Kidney (tissue), 13 donors: ENCODE measurements at regions not wholly inside any gene's neighbourhood (a gene's known extent, or its start where the extent isn't known, plus 50 kb on each side); places are given as distances from the start of the nearest gene placed in this dataset.

Experiments
- DNase-seq, 5 donors: peaks; one replicate each; pipeline ENCODE4 v3.0.0-alpha.2; 2013 to 2020
- FAIRE-seq: peaks from 2 replicates; lab custom pipeline; 2012; peaks lifted over from hg19 to GRCh38; lab: Jason Lieb, UNC
- H3K27ac ChIP-seq, 2 donors: one replicate each; pipeline ENCODE4 v1.7.0; 2013; ENCODE audit warnings: low read depth in 2 of 2, low read length in 2 of 2, inconsistent platforms in 1 of 2
- H3K27me3 ChIP-seq: one replicate; pipeline ENCODE4 v1.7.1; 2013; ENCODE audit warnings: low read length, inconsistent platforms; ENCODE audit not compliant: control insufficient read depth, insufficient read depth
- H3K36me3 ChIP-seq, 3 donors: one replicate each; pipeline versions ENCODE4 v1.7.0 to v1.7.1; 2013; ENCODE audit warnings: low read length in 3 of 3, control low read depth in 1 of 3, inconsistent platforms in 1 of 3; ENCODE audit not compliant: insufficient read depth in 3 of 3, control insufficient read depth in 2 of 3
- H3K4me1 ChIP-seq, 3 donors: one replicate each; pipeline versions ENCODE4 v1.7.0 to v1.7.1; 2013; ENCODE audit warnings: low read length in 3 of 3, inconsistent platforms in 1 of 3, low read depth in 1 of 3; ENCODE audit not compliant: control insufficient read depth in 2 of 3, insufficient read depth in 2 of 3
- H3K4me3 ChIP-seq, 3 donors: one replicate each; pipeline versions ENCODE4 v1.7.0 to v1.8.1; 2013; ENCODE audit warnings: low read length in 3 of 3, control low read depth in 1 of 3, inconsistent platforms in 1 of 3
- H3K9ac ChIP-seq, 3 donors: one replicate each; pipeline versions ENCODE4 v1.7.0 to v1.7.1; 2013; ENCODE audit warnings: low read length in 3 of 3, control low read depth in 1 of 3, inconsistent platforms in 1 of 3
- H3K9me3 ChIP-seq, 3 donors: one replicate each; pipeline versions ENCODE4 v1.7.0 to v1.7.1; 2013; ENCODE audit warnings: low read length in 3 of 3, control low read depth in 1 of 3, inconsistent platforms in 1 of 3; ENCODE audit not compliant: control insufficient read depth in 2 of 3, insufficient read depth in 1 of 3
- intact Hi-C: fragments of 100-400 bp; cut with DNase I; formaldehyde crosslinking; loops from one replicate; pipeline ENCODE4 v1.11.1; 2022
- TF ChIP-seq, protein P1 (sequence below): IDR thresholded peaks from 3 replicates; pipeline ENCODE4 v1.5.1; 2012; ENCODE audit warnings: mild to moderate bottlenecking, moderate library complexity, borderline replicate concordance; ENCODE audit not compliant: insufficient read depth; ENCODE audit errors: extremely low read depth
- donor health status: control.
- donor health status: control.
- donor health status: control.
- donor health status: control.
- donor health status: control.
- donor health status: DM: yes; HTN: yes; CAD: no.
- donor health status: Normal renal cell carcinoma (clear cell type).

DNA sequence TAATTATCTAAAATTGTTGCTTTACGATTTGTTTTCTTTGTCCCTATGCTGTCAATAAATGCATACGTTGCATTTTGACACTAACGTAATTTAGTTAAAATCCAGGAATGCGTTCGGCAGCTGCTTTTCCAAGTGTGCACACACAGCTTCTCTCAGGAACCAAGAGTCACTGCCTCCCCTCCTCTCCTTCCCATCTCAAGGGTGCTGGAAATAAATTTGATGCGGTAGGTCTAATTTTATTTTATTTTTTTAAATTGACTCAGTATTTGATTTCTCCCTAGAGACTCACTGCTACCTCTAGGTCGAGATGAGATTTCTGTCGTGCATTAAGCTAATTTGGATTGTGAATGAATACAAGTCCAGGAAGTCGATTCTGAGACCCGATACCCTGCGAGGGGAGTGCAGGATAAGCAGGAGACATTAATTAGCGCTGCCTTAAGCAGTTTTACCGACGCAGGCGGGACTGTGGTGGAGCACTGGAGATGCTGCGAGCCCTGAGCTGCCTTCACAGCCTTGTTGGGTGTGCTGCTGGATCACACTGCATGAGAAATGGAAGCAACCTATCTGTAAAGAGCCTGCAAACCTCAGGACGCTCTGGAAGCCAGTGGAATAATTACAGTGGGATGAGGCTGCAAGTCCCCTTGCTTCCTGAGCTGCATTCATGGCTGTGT is 381.2 kb downstream of the C6orf118 start:
- DNase-seq (peak in 3 of 5 donors; percentile 33 to 67 (median 64)), FAIRE-seq (no peak)
- Histone ChIP-seq H3K4me3 (peak overlapping the region; percentile 44 to 62 (median 60)), H3K4me1 (no peaks in the 10 kb centered on the region), H3K36me3 (no peaks in the 10 kb centered on the region), H3K27ac (no peak overlapping the region), H3K9me3 (no peaks in the 10 kb centered on the region), H3K9ac (no peak overlapping the region), H3K27me3 (no peaks in the 10 kb centered on the region)
- TF ChIP-seq, protein P1, sequence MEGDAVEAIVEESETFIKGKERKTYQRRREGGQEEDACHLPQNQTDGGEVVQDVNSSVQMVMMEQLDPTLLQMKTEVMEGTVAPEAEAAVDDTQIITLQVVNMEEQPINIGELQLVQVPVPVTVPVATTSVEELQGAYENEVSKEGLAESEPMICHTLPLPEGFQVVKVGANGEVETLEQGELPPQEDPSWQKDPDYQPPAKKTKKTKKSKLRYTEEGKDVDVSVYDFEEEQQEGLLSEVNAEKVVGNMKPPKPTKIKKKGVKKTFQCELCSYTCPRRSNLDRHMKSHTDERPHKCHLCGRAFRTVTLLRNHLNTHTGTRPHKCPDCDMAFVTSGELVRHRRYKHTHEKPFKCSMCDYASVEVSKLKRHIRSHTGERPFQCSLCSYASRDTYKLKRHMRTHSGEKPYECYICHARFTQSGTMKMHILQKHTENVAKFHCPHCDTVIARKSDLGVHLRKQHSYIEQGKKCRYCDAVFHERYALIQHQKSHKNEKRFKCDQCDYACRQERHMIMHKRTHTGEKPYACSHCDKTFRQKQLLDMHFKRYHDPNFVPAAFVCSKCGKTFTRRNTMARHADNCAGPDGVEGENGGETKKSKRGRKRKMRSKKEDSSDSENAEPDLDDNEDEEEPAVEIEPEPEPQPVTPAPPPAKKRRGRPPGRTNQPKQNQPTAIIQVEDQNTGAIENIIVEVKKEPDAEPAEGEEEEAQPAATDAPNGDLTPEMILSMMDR = no peak
- intact Hi-C loops = no loop called here

DNA sequence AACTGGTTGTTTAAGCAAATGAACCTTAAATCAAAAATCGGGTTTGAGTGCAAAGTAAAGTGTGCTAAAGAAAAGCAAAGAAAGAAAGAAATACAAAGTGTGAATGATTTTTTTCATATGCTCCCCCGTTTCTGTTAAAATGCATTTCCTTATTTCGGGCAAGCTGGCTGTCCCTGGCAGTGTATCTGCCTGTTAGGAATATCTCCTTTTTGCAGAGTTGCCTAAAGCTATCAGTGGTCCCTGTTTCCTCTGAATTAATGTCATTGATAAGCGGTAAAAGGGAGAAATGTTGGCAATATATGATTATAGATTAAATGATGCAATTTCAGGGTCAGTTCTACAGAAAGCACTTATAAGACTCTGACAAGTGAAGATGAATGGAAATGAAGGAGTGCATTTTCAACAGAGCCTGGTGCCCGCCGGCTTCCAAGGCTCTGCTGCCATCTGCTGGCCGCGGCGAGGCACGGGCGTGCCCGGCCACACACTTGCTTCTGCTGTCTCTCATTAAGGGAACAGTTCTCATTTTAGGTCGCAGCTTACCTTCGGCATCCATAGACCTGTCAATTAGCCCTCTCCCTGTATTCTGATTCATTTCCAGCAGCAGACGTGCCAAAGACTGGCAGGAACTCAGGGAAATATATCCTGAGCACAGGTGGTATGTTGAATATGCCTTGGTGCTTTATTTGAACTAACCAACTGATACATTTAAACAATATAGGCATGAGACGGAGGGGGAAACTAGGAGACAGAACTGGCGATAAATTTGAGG is 381.9 kb downstream of the C6orf118 start:
- H3K4me1 ChIP-seq = no peaks in the 10 kb centered on the region
- no peaks in the 10 kb centered on the region for H3K27me3 ChIP-seq
- H3K27ac ChIP-seq = no peak overlapping the region
- no peaks in the 10 kb centered on the region for H3K9me3 ChIP-seq
- DNase-seq = peak; percentile 79 to 86 (median 82)
- TF ChIP-seq, protein P1 = peak; percentile 87
- H3K36me3 ChIP-seq = no peaks in the 10 kb centered on the region
- H3K4me3 ChIP-seq = peak overlapping the region; percentile 44 to 62 (median 60)
- FAIRE-seq = no peak
- intact Hi-C loops = no loop called here
- H3K9ac ChIP-seq = no peak overlapping the region

DNA sequence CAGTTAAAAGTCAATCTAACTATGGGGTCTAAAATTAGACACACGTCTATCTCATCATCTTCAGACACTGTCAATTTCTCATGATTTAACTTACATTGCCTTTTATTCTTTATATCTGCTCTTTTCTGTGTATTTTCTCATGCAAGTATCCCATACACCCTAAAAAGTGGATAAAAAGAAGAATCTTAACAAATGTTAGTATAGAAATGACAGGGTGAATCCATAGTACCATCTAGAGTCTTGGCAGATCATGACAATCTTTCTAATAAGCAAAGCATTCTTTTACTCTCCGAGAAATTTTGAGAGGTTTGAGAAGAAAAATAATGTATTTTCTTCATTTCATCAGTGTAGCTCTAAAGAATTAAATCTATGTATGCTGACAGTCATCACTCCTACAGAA is 382.7 kb downstream of the C6orf118 start:
- peak in 1 of 5 donors; percentile 17 for DNase-seq
- no peak overlapping the region for H3K9ac ChIP-seq
- no peak for FAIRE-seq
- H3K36me3 ChIP-seq = no peaks in the 10 kb centered on the region
- no peaks in the 10 kb centered on the region for H3K9me3 ChIP-seq
- intact Hi-C loops = no loop called here
- TF ChIP-seq, protein P1 = no peak
- H3K4me3 ChIP-seq = no peak overlapping the region
- H3K27ac ChIP-seq = no peak overlapping the region
- H3K27me3 ChIP-seq = no peaks in the 10 kb centered on the region
- no peaks in the 10 kb centered on the region for H3K4me1 ChIP-seq
